ENCODE measurements at regions not wholly inside any gene's neighbourhood (a gene's known extent, or its start where the extent isn't known, plus 50 kb on each side); places are given as distances from the start of the nearest gene placed in this dataset.
"Not testable (repeated sequence)": the region's sequence is repeated elsewhere in the genome, so short reads cannot be mapped to it uniquely, and the experiment has no call there.

- H3K4me3 ChIP-seq (ENCODE audit: low read depth, low read length): no peak overlapping the region
- TF ChIP-seq, protein P1, sequence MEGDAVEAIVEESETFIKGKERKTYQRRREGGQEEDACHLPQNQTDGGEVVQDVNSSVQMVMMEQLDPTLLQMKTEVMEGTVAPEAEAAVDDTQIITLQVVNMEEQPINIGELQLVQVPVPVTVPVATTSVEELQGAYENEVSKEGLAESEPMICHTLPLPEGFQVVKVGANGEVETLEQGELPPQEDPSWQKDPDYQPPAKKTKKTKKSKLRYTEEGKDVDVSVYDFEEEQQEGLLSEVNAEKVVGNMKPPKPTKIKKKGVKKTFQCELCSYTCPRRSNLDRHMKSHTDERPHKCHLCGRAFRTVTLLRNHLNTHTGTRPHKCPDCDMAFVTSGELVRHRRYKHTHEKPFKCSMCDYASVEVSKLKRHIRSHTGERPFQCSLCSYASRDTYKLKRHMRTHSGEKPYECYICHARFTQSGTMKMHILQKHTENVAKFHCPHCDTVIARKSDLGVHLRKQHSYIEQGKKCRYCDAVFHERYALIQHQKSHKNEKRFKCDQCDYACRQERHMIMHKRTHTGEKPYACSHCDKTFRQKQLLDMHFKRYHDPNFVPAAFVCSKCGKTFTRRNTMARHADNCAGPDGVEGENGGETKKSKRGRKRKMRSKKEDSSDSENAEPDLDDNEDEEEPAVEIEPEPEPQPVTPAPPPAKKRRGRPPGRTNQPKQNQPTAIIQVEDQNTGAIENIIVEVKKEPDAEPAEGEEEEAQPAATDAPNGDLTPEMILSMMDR (IDR thresholded peaks at IDR 0.05; ENCODE audit: low read depth, low read length): no peak
These were observed 703.9 kb upstream of the ANO3 start for GRCh38 chr11:25628030-25628429.

GRCh38 chr11:25633230-25633629 is 698.7 kb upstream of the ANO3 start:
- TF ChIP-seq, protein P1 (IDR thresholded peaks at IDR 0.05; ENCODE audit: low read depth, low read length): no peak

DNA sequence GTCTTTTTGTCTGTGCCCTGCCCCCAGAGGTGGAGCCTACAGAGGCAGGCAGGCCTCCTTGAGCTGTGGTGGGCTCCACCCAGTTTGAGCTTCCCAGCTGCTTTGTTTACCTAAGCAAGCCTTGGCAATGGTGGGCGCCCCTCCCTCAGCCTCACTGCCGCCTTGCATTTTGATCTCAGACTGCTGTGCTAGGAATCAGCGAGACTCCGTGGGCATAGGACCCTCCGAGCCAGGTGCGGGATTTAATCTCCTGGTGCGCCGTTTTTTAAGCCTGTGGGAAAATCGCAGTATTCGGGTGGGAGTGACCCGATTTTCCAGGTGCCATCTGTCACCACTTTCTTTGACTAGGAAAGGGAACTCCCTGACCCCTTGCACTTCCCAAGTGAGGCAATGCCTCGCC is 682.7 kb upstream of the ANO3 start:
- not testable (repeated sequence) for H3K4me3 ChIP-seq (ENCODE audit: low read depth, low read length)

More at GRCh38 chr11:25633230-25633629, 698.7 kb upstream of the ANO3 start:
- no peak overlapping the region for H3K4me3 ChIP-seq (ENCODE audit: low read depth, low read length)

GRCh38 chr11:25650319-25650718 is 681.6 kb upstream of the ANO3 start:
- H3K4me3 ChIP-seq (ENCODE audit: low read depth, low read length): no peak overlapping the region
- TF ChIP-seq, protein P1 (IDR thresholded peaks at IDR 0.05; ENCODE audit: low read depth, low read length): no peak

- TF ChIP-seq, protein P1 (IDR thresholded peaks at IDR 0.05; ENCODE audit: low read depth, low read length): no peak
- H3K4me3 ChIP-seq (ENCODE audit: low read depth, low read length): no peak overlapping the region
These were observed 676.3 kb upstream of the ANO3 start for GRCh38 chr11:25655636-25656035.

DNA sequence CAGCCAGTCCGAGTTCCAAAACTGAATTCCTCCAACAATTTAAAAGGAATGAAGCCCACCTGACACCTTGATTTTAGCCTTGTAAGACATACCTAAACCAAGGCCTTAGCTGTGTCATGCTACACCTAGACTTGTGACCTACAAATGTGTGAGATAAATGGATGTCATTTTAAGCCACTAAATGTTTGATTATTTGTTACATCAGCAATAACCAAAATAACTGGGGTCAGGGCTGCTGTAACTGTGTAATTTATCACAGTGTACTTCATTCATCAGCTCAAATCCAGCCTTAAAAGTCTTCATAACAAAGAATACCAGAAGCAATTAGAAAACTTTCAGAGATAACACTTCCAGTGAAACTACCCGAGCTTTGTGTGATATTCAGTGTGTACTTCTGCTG is 673.0 kb upstream of the ANO3 start:
- TF ChIP-seq, protein P1 (IDR thresholded peaks at IDR 0.05; ENCODE audit: low read depth, low read length): no peak

GRCh38 chr11:25659706-25660105 is 672.2 kb upstream of the ANO3 start:
- TF ChIP-seq, protein P1 (IDR thresholded peaks at IDR 0.05; ENCODE audit: low read depth, low read length): no peak
- H3K4me3 ChIP-seq (ENCODE audit: low read depth, low read length): no peak overlapping the region

More for the DNA sequence above, 673.0 kb upstream of the ANO3 start:
- H3K4me3 ChIP-seq (ENCODE audit: low read depth, low read length): no peak overlapping the region

DNA sequence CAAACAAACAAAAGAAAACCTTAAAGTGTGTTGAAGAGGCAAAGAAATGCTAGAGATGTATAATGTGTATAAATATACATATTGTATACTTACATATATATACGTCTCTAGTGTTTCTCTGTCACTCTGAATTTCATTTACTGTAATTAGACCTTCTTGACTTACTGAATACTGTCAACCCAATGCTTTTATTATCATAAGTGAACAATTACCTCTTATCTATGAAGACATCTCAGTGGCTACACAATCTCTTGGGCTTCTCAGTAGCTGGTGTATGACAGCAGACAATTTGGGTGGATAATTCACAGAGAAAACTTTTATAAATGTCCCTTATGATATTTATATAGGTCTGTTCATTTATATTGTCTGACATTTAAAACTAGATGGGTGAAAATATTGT is 664.1 kb upstream of the ANO3 start:
- TF ChIP-seq, protein P1 (IDR thresholded peaks at IDR 0.05; ENCODE audit: low read depth, low read length): no peak
- no peak overlapping the region for H3K4me3 ChIP-seq (ENCODE audit: low read depth, low read length)
